ENCODE measurements at regions not wholly inside any gene's neighbourhood (a gene's known extent, or its start where the extent isn't known, plus 50 kb on each side); places are given as distances from the start of the nearest gene placed in this dataset.

DNA sequence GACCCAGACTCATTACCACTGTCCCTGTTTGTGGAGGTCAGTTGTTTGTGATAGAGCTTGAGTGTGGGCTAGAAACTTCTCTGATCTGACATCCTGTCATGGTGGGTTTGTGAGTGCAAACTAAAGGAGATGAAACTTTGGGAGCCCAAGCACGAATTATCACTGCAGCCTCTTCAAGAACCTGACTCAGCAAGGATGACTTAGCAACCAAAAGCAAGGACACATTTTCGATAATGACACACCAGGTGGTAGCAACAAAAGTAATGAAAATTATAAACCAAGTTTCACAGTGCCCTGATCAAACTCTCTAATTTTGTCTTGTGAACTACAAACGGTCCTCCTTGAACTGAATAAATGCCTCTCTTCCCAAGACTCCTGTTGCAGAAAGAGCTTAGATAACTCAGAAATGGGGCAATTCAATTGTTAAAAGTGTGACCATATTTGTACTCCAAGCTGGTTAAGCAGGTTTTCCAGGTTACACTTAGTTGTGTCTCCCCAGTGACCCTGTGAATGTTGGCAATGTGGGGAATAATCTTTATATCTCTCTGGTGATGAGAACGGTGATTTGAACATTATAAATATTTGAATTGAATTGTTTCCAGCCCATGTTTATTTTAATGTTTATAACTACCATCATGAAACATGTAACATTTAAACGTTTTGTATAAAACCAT lies 52.6 kb upstream of the ATP8A1 start:
- H3K9me2 ChIP-seq (ENCODE audit: insufficient read depth, low read length): no peaks in the 10 kb centered on the region
- no peaks in the 10 kb centered on the region for H3K27me3 ChIP-seq (ENCODE audit: insufficient read depth, low read depth, low read length)
- no peaks in the 10 kb centered on the region for H3K9me3 ChIP-seq (ENCODE audit: low read length)
- H4K20me1 ChIP-seq (ENCODE audit: insufficient read depth): no peaks in the 10 kb centered on the region
- no peaks in the 10 kb centered on the region for H3K79me2 ChIP-seq (replicated peaks; ENCODE audit: insufficient read depth, low read length)
- H3F3A ChIP-seq (ENCODE audit: insufficient read depth, low read length, poor library complexity, severe bottlenecking): no peaks in the 10 kb centered on the region
- H3K9ac ChIP-seq (ENCODE audit: low read length): no peak overlapping the region
- H3K4me3 ChIP-seq (ENCODE audit: low read length): no peak overlapping the region
- H3K4me2 ChIP-seq (ENCODE audit: low read length): no peak overlapping the region
- no peaks in the 10 kb centered on the region for H3K36me3 ChIP-seq (ENCODE audit: insufficient read depth, low read length)
- TF ChIP-seq RAD21 (conservative IDR thresholded peaks at IDR 0.05): no peak
- no peak for TF ChIP-seq EZH2 (IDR thresholded peaks at IDR 0.05; ENCODE audit: borderline replicate concordance, insufficient read depth, low read length, poor library complexity, severe bottlenecking)
- no peak for TF ChIP-seq EP300 (conservative IDR thresholded peaks at IDR 0.05; ENCODE audit: poor library complexity, severe bottlenecking)
- no peak for TF ChIP-seq TAF1 (IDR thresholded peaks at IDR 0.05; ENCODE audit: low read depth)
- TF ChIP-seq, protein P1, sequence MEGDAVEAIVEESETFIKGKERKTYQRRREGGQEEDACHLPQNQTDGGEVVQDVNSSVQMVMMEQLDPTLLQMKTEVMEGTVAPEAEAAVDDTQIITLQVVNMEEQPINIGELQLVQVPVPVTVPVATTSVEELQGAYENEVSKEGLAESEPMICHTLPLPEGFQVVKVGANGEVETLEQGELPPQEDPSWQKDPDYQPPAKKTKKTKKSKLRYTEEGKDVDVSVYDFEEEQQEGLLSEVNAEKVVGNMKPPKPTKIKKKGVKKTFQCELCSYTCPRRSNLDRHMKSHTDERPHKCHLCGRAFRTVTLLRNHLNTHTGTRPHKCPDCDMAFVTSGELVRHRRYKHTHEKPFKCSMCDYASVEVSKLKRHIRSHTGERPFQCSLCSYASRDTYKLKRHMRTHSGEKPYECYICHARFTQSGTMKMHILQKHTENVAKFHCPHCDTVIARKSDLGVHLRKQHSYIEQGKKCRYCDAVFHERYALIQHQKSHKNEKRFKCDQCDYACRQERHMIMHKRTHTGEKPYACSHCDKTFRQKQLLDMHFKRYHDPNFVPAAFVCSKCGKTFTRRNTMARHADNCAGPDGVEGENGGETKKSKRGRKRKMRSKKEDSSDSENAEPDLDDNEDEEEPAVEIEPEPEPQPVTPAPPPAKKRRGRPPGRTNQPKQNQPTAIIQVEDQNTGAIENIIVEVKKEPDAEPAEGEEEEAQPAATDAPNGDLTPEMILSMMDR (IDR thresholded peaks at IDR 0.05; ENCODE audit: poor library complexity, severe bottlenecking): no peak
- TF ChIP-seq POLR2AphosphoS5 (IDR thresholded peaks at IDR 0.05): no peak
- TF ChIP-seq, protein P2, sequence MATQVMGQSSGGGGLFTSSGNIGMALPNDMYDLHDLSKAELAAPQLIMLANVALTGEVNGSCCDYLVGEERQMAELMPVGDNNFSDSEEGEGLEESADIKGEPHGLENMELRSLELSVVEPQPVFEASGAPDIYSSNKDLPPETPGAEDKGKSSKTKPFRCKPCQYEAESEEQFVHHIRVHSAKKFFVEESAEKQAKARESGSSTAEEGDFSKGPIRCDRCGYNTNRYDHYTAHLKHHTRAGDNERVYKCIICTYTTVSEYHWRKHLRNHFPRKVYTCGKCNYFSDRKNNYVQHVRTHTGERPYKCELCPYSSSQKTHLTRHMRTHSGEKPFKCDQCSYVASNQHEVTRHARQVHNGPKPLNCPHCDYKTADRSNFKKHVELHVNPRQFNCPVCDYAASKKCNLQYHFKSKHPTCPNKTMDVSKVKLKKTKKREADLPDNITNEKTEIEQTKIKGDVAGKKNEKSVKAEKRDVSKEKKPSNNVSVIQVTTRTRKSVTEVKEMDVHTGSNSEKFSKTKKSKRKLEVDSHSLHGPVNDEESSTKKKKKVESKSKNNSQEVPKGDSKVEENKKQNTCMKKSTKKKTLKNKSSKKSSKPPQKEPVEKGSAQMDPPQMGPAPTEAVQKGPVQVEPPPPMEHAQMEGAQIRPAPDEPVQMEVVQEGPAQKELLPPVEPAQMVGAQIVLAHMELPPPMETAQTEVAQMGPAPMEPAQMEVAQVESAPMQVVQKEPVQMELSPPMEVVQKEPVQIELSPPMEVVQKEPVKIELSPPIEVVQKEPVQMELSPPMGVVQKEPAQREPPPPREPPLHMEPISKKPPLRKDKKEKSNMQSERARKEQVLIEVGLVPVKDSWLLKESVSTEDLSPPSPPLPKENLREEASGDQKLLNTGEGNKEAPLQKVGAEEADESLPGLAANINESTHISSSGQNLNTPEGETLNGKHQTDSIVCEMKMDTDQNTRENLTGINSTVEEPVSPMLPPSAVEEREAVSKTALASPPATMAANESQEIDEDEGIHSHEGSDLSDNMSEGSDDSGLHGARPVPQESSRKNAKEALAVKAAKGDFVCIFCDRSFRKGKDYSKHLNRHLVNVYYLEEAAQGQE (IDR thresholded peaks at IDR 0.05; ENCODE audit: borderline replicate concordance): no peak
- TF ChIP-seq SMC3 (conservative IDR thresholded peaks at IDR 0.05; ENCODE audit: poor library complexity): no peak
- no peak for TF ChIP-seq MXI1 (conservative IDR thresholded peaks at IDR 0.05; ENCODE audit: poor library complexity, severe bottlenecking)
- no peak overlapping the region for H3K27ac ChIP-seq (ENCODE audit: low read length)
- H2AFZ ChIP-seq (ENCODE audit: low read depth, low read length): no peak overlapping the region

DNA sequence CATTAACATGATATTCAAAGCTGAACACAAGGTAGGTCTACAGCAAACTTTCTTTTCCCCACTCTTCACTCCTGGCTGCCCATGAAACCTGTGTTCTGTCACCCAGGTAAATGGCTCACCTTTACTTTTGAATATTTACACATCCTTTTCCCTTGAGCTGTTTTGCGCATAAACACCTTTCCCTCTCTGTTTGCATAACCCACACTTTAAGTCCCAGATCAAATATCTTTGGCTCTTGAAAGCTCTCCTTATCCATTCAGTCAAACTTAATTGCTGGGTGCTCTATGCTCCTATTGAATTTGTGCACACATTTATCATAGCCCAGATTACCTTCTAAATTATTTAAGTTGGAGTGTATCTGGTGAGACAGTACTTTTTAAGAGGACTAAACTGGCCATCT lies 51.7 kb upstream of the ATP8A1 start:
- Histone ChIP-seq H3K9me3 (ENCODE audit: low read length) (no peaks in the 10 kb centered on the region), H3K4me2 (ENCODE audit: low read length) (no peak overlapping the region), H4K20me1 (ENCODE audit: insufficient read depth) (no peaks in the 10 kb centered on the region), H3K36me3 (ENCODE audit: insufficient read depth, low read length) (no peaks in the 10 kb centered on the region), H3K4me3 (ENCODE audit: low read length) (no peak overlapping the region), H3K27ac (ENCODE audit: low read length) (no peak overlapping the region), H3K27me3 (ENCODE audit: insufficient read depth, low read depth, low read length) (no peaks in the 10 kb centered on the region), H3K9ac (ENCODE audit: low read length) (no peak overlapping the region), H3K9me2 (ENCODE audit: insufficient read depth, low read length) (no peaks in the 10 kb centered on the region), H3K79me2 (replicated peaks; ENCODE audit: insufficient read depth, low read length) (no peaks in the 10 kb centered on the region), H2AFZ (ENCODE audit: low read depth, low read length) (no peak overlapping the region), H3F3A (ENCODE audit: insufficient read depth, low read length, poor library complexity, severe bottlenecking) (no peaks in the 10 kb centered on the region)
- TF ChIP-seq EZH2 (IDR thresholded peaks at IDR 0.05; ENCODE audit: borderline replicate concordance, insufficient read depth, low read length, poor library complexity, severe bottlenecking): no peak
- TF ChIP-seq EP300 (conservative IDR thresholded peaks at IDR 0.05; ENCODE audit: poor library complexity, severe bottlenecking): no peak
- no peak for TF ChIP-seq SMC3 (conservative IDR thresholded peaks at IDR 0.05; ENCODE audit: poor library complexity)
- no peak for TF ChIP-seq TAF1 (IDR thresholded peaks at IDR 0.05; ENCODE audit: low read depth)
- TF ChIP-seq, protein P1 (IDR thresholded peaks at IDR 0.05; ENCODE audit: poor library complexity, severe bottlenecking): no peak
- TF ChIP-seq, protein P2 (IDR thresholded peaks at IDR 0.05; ENCODE audit: borderline replicate concordance): no peak
- TF ChIP-seq MXI1 (conservative IDR thresholded peaks at IDR 0.05; ENCODE audit: poor library complexity, severe bottlenecking): no peak
- TF ChIP-seq POLR2AphosphoS5 (IDR thresholded peaks at IDR 0.05): no peak
- TF ChIP-seq RAD21 (conservative IDR thresholded peaks at IDR 0.05): no peak
